Activated T-cell treated with anti-CD3 and anti-CD28 coated beads for 24 hours (primary cell): ENCODE measurements at regions not wholly inside any gene's neighbourhood (a gene's known extent, or its start where the extent isn't known, plus 50 kb on each side); places are given as distances from the start of the nearest gene placed in this dataset.
"Not testable (repeated sequence)": the region's sequence is repeated elsewhere in the genome, so short reads cannot be mapped to it uniquely, and the experiment has no call there.

Source experiments
- DNase-seq: peaks from one replicate; pipeline ENCODE4 v3.0.0-alpha.2; 2020; ENCODE audit warnings: low read depth

DNA sequence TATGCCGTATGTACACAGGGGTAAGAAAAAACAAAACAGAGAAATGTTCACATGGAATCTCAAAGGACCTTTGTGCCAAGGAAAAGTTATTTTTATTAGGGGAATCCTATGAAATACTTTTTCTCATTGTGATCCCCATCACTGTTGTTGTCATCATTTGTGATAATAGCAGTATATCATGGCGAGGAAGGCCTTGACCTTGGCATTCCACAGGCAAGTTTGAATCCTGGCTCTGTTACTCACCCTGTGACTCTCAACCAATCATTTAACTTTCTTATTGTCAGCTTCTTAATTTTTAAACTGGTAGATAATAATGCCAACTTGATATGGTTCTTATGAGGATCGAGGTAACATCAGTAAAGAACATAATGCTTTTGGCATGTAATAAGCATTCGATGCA, 142.2 kb upstream of the DDHD1 start:
- no peak for DNase-seq

DNA sequence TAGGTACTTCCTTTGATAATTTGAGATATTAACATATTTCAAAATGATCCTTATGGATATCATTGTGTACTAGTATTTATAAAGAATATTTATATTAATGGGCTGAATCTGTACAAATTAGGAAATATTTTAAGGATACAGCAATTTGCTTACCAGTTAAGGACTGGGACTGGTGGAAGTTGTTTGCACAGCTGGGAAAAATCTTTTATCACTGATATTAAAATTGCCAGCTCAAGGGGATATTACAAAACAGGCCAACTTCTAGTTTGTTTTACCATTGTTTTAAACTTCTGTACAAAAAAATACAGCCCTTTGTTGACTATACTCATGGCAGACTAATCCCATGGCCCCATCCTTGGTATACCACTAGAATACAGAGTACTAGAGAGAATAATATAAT, 133.2 kb upstream of the DDHD1 start:
- DNase-seq, result no peak

DNA sequence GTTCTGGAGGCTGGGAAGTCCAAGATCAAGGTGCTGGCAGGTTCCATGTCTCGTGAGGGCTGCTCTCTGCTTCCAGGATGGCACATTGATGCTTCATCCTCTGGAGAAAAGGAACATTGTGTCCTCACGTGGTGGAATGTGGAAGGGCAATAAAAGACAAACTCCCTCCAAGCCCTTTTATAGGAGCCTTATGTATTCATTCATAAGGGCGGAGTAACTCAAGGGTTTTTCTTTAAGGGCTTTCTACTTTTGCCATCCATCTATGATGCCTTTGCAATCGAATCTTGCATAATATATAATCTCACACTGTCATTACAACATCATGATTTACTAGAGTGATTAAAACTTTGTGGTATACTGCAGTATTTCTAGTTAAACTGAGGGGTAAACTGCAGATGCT, 132.7 kb upstream of the DDHD1 start:
- DNase-seq, result no peak

DNA sequence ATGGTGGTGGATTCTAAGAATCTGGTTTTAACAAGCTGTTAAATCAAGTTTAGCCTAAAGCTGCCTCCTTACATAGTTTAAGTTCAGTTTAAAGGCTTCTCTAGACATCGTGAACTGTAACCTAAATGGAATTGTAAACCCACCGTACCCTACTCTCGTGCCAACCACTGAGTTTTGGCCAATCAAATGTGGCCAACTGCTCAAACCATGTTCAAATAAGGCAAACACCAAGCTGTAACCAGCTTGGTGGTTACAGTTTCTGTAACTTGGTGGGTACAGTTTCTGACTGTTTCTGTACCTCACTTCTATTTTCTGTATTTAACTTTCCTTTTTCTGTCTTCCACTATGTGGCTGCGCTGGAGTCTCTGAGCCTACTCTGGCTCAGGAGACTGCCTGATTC, 131.9 kb upstream of the DDHD1 start:
- no peak for DNase-seq

DNA sequence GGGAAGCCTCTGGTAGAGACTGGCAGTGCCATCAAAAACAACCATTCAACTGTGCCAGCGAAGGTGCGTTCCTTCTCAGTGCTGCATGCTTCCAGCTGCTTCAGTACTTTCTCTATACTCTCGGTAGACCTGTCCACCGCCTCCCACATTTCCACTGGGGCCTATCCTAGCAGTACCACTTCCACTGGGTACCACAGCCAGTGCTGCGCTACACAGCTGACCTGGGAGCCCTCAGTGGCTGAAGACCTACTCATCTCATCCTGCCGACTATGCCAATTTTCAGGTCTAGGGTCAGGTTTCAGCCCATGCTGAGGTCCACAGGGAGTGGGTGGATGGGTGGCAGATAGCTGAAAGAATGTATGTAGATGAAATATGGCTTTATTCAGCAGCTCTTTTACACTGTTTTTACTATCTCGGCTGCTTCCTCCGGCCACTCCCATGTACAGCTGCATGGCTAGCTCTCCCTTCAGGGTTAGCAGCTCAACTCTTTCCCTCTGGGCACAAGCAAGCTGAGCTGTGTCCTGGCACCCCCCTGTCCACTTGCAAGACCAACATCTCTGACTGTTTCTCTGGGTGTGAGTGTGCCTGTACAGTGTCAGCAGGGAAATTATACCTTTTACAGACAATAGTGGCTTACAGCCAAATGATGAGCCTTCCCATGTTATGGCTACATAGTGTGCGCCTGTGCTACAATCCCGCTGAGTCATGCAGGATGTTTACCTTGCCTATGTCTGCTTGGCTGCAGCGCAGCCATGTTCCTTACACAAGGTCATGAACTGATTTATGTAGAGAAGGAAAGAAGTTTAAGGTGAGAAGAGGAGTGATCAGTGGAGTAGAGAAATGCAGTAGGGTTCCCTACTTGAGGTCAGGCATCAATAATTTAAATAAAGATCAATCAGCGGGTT, 125.7 kb upstream of the DDHD1 start:
- DNase-seq, result no peak

DNA sequence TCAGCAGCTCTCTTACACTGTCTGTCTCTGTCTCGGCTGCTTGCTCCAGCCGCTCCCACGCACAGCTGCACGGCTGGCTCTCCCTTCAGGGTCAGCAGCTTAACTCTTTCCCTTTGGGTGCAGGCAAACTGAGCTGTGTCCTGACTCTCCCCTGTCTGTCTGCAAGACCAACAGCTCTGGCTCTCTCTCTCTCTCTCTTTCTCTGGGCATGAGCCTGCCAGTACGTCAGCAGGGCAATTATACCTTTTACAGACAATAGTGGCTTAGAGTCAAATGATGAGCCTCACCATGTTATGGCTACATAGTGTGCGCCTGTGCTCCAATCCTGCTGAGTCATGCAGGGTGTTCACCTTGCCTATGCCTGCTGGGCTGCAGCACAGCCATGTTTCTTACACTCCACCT, 120.5 kb upstream of the DDHD1 start:
- no peak for DNase-seq

DNA sequence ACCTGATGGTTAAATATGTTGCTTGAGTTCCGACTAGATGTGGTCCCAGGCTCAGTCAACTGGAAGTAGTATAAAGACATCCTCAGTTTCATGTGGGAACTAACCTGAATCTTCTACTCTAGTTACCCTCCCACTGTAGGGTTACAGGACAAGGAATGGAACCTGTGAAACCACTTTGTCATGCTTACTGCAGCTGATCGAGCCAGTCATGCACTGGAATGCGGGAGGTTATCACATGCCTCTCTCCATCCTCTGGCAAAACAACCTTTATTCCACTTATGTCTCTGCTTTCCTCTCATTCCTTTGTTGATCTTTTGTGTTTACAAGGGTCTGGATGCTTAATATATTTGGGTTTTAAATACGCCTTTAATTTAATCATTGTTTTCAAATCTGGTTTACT, 111.9 kb upstream of the DDHD1 start:
- no peak for DNase-seq

DNA sequence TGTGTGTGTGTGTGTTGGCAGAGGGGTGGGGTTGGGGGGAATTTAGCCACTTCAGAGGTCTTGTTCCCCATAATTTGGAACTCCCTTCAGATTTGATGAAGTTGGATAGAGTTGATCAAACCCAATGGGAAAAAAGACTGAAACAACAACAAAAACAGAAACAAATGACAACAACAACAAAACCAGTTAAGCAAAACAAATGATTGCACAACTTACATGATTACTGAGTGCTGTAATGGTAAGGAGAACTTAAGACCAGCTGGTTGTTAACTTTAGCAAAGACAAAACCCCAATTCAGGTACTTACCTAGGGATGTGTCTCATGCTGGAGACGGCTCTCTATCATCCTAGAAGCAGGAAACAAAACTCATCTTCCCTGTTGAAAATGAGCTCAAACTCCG, 107.8 kb upstream of the DDHD1 start:
- no peak for DNase-seq

DNA sequence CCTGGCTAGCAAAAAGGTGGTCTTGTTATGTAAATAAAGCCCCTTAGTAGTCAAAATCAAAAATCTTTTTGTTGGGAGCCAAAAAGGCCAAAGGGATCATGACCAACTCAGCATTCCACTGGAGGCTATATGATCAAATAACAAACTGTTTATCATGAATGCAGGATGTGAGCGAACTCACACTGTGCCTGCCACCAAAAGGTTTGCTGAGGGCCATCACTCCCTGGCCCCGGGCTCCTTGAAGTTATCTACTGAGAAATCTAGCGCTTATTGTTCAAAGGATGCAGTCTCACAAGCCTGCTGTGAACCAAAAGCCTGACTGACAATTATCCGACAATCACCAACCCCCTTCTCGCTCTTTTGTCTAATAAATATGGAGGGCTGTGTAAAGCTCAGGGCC, 107.2 kb upstream of the DDHD1 start:
- DNase-seq, result no peak

DNA sequence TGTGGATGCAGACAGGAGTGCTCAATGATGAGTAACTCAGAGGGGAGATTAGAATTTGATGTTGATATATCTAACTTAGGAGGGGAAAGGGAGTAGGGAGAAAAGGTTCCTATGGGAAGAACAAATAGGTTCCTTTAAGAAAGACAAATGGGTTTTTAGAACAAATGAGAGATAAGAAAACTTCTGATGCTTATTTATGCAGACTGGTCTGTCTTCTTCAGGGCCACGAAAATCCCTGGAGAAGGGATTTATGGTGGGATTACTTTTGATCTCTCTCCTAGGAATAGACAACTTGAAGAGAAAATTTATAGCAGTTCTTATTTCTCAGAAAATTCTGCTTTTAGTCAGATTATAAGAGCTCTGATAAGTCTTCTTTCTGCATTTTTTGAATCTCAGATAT, 99.0 kb upstream of the DDHD1 start:
- DNase-seq, result no peak

DNA sequence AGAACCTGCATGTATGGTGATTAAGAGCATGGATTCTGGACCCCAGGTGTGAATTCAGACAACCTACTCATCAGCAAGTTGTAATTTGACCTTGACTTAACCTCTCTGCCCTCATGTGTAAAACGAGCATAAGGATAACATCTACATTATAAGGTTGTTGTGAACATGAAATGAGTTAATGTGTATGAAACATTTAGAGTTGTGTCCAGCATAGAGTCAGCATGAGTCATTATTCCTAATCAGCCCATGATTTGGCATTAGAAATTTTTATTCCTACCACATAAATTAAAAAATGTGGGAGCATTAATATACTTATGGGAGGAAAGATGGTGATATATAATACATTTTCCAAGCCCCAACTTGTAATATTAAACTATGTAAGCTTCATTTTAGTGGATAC, 95.9 kb upstream of the DDHD1 start:
- DNase-seq, result no peak

DNA sequence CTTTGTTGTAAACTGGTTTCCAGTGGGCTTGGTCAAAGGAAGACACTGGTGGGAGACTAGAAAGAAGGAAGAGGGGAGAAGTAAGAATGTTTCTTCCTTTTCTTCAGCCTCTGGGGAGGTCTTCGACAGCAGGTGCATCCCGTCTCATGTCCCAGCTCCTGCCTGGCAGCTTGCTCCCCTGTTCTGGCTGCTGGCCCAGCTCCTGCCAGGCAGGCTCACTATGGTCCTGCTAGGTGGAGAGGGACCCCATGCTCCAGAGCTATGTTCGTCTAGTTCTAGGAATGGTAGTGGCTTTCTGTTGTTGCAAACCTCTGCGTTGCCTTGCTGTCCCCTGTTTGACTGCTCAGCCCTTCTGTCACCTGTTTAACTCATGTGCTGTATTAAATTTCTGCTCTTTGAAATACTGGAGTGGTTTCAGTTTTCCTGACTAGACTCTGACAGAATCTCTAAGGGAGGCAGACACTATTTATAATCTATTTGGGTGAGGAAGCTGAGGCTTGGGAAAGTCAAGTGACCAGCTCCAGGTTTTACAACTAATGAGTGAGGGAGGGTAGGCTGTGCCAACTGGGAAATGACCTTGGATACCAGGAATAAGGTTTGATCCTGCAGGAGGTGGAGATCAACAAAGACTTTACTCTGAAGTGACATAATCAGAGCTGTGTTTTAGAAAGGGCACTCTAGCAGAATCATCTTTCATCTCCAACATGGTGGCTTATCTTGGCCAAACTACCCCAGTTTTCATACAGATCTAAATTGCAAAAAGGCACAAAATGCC, 94.7 kb upstream of the DDHD1 start:
- DNase-seq, result no peak

DNA sequence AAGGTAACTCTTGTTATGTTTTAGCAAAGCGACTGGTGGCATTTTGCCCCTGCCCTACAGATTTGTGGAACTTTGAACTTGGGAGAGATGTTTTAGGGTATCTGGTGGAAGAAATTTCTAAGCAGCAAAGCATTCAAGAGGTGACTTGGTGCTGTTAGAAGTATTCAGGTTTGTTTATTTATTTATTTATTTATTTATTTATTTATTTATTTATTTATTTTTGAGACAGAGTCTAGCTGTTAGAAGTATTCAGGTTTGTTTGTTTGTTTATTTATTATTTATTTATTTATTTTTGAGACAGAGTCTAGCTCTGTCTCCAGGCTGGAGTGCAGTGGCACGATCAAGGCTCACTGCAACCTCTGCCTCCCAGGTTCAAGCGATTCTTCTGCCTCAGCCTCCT, 89.8 kb upstream of the DDHD1 start:
- not testable (repeated sequence) for DNase-seq

DNA sequence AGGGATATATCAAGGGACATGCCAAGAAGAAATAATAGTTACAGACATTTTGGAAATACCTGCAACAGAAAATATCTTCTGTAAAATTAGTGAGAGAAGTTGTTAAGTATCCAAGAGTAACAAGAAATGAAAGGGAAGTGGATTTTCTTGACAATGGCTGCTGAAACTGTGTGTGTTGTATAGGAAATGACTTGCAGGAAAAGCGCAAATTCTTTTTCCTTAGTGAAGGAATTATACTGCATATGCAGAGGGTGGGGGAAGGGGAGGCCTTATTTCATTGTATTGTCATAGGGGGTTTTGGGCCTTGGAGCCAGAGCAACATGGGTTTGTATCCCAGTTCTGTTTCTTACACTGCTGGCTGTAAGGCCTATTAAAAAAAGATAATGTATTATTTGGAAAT, 84.4 kb upstream of the DDHD1 start:
- no peak for DNase-seq

DNA sequence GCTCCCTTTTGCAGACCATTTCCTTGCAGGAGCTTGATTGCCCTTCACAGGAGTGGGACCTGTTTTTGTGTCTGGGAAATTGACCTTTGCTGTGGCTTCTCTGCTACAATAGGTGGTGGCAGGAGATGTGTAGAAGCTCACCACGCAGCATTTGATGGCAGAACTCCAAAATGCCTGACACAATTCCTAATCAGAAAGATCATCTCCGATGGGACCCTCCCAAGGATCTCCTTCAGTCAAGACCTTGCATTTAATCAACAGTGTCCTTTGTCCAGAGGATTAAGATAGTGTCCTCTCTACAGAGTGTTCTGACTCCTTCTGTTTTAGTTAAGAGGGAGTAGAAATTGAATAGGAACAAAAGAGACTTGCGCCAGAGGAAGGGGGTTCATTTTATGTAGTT, 83.6 kb upstream of the DDHD1 start:
- DNase-seq, result no peak

DNA sequence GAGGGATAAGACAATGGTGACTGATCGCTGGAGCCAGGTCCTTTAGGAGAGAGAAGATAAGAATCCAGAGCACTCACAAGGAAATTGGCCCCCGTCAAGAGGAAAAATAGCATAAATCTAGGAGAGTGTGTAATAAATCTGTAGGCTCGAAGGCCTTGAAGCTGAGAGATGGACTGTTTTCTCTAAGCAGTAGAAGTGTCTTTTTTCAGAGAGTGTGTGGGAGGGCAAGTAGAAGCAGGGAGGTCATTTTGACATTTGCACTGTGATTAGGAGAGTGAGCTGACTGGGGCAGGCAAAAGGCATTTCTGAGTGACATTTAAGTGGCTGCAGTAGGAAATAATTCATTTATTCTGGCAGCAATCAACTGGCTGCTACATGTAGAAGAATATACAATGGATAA, 78.0 kb upstream of the DDHD1 start:
- no peak for DNase-seq

DNA sequence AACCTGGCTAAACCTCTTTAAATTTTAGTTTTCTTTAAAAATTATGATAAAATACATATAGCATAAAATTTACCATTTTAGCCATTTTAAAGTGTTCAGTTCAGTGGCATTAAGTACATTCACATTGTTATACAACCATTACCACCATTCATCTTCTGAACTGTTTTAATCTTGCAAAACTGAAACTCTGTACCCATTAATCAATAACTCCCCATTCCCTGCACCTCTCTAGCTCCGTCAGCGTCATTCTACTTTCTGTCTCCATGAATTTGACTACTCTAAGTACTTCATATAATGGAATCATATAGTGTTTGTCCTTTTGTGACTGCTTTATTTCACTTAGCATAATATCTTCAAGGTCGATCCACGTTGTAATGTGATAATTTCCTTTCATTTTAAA, 75.8 kb upstream of the DDHD1 start:
- DNase-seq, result no peak

DNA sequence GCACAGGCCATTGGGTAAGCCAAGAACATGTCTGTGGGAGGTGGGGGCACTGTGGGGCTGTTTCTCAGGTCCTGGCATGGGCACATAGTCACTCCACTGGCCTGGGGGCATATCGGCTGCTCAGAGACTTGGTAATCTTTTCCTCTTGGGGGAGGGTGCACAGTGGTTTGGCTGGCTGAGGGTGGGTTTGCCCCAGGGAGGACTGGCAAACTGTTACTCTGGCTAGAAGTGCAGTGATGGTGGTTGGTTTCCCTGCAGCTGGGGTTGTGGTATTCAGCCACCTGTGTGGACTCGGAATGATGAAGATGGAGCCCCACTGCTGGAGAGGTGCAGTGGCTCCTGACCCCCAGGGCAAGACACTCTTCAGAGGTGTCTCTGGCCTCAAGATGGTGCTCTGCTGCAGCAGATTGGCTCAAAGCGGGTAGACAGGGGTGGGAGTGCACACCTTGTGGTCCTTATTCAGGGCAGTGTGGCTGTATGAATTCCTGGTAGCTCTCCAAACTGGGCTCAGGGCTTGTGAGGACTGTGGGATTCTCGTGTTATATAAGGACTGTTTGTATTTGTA, 74.1 kb upstream of the DDHD1 start:
- no peak for DNase-seq

DNA sequence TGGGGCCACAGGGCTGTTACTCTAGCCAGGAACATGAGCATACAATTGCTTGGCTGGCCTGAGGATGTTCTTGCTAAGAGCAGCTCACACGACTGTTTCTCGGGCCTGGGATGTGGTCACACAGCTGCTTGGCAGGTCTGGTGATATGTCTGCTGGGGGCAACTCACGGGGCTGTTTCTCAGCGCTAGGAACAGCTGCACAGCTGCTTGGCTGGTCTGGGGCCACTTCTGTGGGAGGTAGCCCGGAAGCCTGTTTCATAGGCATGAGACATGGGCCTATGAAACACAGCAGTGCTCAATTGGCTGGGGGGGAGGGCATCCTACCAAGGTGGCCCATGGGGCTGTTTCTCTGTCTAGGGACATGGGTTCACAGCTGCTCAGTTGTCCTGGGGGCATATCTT, 73.4 kb upstream of the DDHD1 start:
- DNase-seq, result no peak

DNA sequence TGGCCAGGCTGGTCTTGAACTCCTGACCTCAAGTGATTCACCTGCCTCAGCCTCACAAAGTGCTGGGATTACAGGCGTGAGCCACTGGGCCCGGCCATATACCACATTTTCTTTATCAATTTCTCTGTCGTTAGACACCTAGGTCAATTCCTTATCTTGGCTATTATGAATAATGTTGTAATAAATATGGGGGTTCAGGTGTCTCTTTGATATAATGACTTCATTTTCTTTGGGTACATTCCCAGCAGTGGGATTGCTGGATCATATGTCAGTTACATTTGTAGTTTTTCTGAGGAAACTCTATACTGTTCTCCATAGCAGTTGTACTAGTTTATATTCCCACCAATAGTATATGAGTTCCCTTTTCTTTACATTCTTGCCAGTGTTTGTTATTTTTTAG, 67.8 kb upstream of the DDHD1 start:
- DNase-seq, result no peak

DNA sequence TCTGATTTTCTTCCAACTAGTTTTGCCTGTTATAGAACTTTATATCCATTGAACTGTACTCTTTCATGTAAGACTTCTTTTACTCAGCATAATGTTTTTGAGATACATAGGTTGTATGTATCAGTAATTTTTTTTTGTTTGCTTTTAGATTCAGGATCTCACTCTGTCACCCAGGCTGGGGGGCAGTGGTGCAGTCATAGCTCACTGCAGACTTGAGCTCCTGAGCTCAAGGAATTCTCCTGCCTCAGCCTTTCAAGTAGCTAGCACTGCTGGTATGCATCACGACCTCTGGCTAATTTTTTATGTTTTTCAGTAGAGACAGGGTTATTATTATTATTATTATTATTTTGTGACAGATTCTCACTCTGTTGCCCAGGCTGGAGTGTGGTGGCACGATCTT, 65.0 kb upstream of the DDHD1 start:
- no peak for DNase-seq

DNA sequence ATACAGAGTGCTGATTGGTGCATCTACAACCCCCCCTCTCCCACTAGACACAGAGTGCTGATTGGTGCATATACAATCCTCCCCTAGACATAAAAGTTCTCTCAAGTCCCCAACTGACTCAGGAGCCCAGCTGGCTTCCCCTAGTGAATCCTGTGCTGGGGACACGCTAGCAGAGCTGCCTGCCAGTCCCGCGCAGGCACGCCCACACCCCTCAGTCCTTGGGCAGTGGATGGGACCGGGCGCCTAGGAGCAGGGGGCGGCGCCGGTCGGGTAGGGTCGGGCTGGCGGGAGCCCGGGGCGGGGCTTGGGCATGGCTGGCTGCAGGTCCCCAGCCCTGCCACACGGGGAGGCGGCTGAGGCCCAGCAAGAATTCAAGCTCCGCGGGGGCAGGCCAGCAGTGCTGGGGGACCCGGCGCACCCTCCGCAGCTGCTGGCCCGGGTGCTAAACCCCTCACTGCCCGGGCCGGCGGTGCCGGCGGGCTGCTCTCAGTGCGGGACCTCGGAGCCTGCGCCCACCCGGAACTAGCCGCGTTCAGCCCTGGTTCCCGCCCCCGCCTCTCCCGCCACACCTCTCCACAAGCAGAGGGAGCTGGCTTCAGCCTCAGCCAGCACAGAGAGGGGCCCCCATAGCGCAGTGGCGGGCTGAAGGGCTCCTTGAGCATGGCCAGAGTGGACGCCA, 64.3 kb upstream of the DDHD1 start:
- DNase-seq, result peak; percentile 55

DNA sequence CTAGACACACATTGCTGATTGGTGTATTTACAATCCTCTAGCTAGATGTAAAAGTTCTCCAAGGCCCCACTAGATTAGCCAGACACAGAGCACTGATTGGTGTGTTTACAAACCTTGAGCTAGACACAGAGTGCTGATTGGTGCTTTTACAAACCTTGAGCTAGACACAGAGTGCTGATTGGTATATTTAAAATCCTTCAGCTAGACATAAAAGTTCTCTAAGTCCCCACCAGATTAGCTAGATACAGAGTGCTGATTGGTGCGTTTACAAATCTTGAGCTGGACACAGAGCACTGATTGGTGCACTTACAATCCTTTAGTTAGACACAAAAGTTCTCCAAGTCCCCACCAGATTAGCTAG, 63.8 kb upstream of the DDHD1 start:
- DNase-seq, result not testable (repeated sequence)
